ENCODE measurements at regions not wholly inside any gene's neighbourhood (a gene's known extent, or its start where the extent isn't known, plus 50 kb on each side); places are given as distances from the start of the nearest gene placed in this dataset.

- H3K4me3 ChIP-seq (ENCODE audit: control insufficient read depth in 1 of 2, extremely low read depth in 1 of 2, low read length in 1 of 2) = no peak overlapping the region
- no peaks in the 10 kb centered on the region for H3K4me1 ChIP-seq (ENCODE audit: control insufficient read depth in 1 of 2, extremely low read depth in 1 of 2, insufficient read depth in 2 of 2, low read length in 2 of 2)
- H3K4me1 Mint-ChIP-seq = no peaks in the 10 kb centered on the region
- POLR2A ChIA-PET = no interaction called here
- H3K27me3 Mint-ChIP-seq = no peaks in the 10 kb centered on the region
- CTCF ChIA-PET = interaction anchor here in 1 of 2 donors (0.6 kb wide), 1 partner anchor 517 kb away, joined by 4 read pairs; no protein-coding TSS in a partner anchor
- no peaks in the 10 kb centered on the region for H3K36me3 Mint-ChIP-seq
- H3K27ac ChIP-seq (ENCODE audit: low read length) = no peak overlapping the region
- no CpG with 5 or more reads among the region's 2 CpGs for WGBS (ENCODE audit: insufficient coverage)
- H3K36me3 ChIP-seq (ENCODE audit: control insufficient read depth in 2 of 2, extremely low read depth in 1 of 2, insufficient read depth in 1 of 2, low read length in 1 of 2) = no peaks in the 10 kb centered on the region
- peaks cover 0 to 16% (median 9%) of the 10 kb centered on the region in 3 donors for H3K9me3 Mint-ChIP-seq
- DNase-seq (no peak), ATAC-seq (replicated peaks in 1 of 4) (no peak)
- H3K4me3 Mint-ChIP-seq = no peak overlapping the region
- H3K27ac Mint-ChIP-seq = no peak overlapping the region
- no peaks in the 10 kb centered on the region for H3K9me3 ChIP-seq
- H3K27me3 ChIP-seq (replicated peaks in 1 of 2; ENCODE audit: control insufficient read depth in 2 of 2, extremely low read depth in 1 of 2, insufficient read depth in 2 of 2, low read length in 1 of 2) = no peaks in the 10 kb centered on the region
Measured at GRCh38 chr18:40678318-40678717, 1276.7 kb upstream of the PIK3C3 start.

- no peaks in the 10 kb centered on the region for H3K27me3 ChIP-seq (replicated peaks in 1 of 2; ENCODE audit: control insufficient read depth in 2 of 2, extremely low read depth in 1 of 2, insufficient read depth in 2 of 2, low read length in 1 of 2)
- H3K27ac Mint-ChIP-seq = no peak overlapping the region
- no peak overlapping the region for H3K27ac ChIP-seq (ENCODE audit: low read length)
- no peaks in the 10 kb centered on the region for H3K36me3 ChIP-seq (ENCODE audit: control insufficient read depth in 2 of 2, extremely low read depth in 1 of 2, insufficient read depth in 1 of 2, low read length in 1 of 2)
- DNase-seq (no peak), ATAC-seq (replicated peaks in 1 of 4) (no peak)
- ChIA-PET POLR2A (no interaction called here), CTCF (no interaction called here)
- H3K27me3 Mint-ChIP-seq = no peaks in the 10 kb centered on the region
- H3K9me3 ChIP-seq = no peaks in the 10 kb centered on the region
- no peak overlapping the region for H3K4me3 ChIP-seq (ENCODE audit: control insufficient read depth in 1 of 2, extremely low read depth in 1 of 2, low read length in 1 of 2)
- no CpG with 5 or more reads among the region's 1 CpG for WGBS (ENCODE audit: insufficient coverage)
- no peaks in the 10 kb centered on the region for H3K4me1 ChIP-seq (ENCODE audit: control insufficient read depth in 1 of 2, extremely low read depth in 1 of 2, insufficient read depth in 2 of 2, low read length in 2 of 2)
- no peaks in the 10 kb centered on the region for H3K36me3 Mint-ChIP-seq
- peaks cover 0 to 13% (median 8%) of the 10 kb centered on the region in 3 donors for H3K9me3 Mint-ChIP-seq
- H3K4me1 Mint-ChIP-seq = no peaks in the 10 kb centered on the region
- H3K4me3 Mint-ChIP-seq = no peak overlapping the region
Measured at GRCh38 chr18:40676668-40677067, 1278.4 kb upstream of the PIK3C3 start.

- H3K4me1 Mint-ChIP-seq = no peaks in the 10 kb centered on the region
- no peaks in the 10 kb centered on the region for H3K27me3 ChIP-seq (replicated peaks in 1 of 2; ENCODE audit: control insufficient read depth in 2 of 2, extremely low read depth in 1 of 2, insufficient read depth in 2 of 2, low read length in 1 of 2)
- no peaks in the 10 kb centered on the region for H3K36me3 ChIP-seq (ENCODE audit: control insufficient read depth in 2 of 2, extremely low read depth in 1 of 2, insufficient read depth in 1 of 2, low read length in 1 of 2)
- H3K9me3 Mint-ChIP-seq = peaks cover 6 to 19% (median 9%) of the 10 kb centered on the region in 3 donors
- no peaks in the 10 kb centered on the region for H3K4me1 ChIP-seq (ENCODE audit: control insufficient read depth in 1 of 2, extremely low read depth in 1 of 2, insufficient read depth in 2 of 2, low read length in 2 of 2)
- no peaks in the 10 kb centered on the region for H3K9me3 ChIP-seq
- ATAC-seq (replicated peaks in 1 of 4) (no peak), DNase-seq (no peak)
- H3K27ac ChIP-seq (ENCODE audit: low read length) = no peak overlapping the region
- H3K4me3 Mint-ChIP-seq = no peak overlapping the region
- ChIA-PET CTCF (no interaction called here), POLR2A (no interaction called here)
- no peaks in the 10 kb centered on the region for H3K27me3 Mint-ChIP-seq
- no peaks in the 10 kb centered on the region for H3K36me3 Mint-ChIP-seq
- WGBS (ENCODE audit: insufficient coverage) = no CpG with 5 or more reads among the region's 3 CpGs
- H3K4me3 ChIP-seq (ENCODE audit: control insufficient read depth in 1 of 2, extremely low read depth in 1 of 2, low read length in 1 of 2) = no peak overlapping the region
- H3K27ac Mint-ChIP-seq = no peak overlapping the region
Measured at GRCh38 chr18:40673150-40673549, 1281.9 kb upstream of the PIK3C3 start.

- H3K27me3 ChIP-seq (replicated peaks in 1 of 2; ENCODE audit: control insufficient read depth in 2 of 2, extremely low read depth in 1 of 2, insufficient read depth in 2 of 2, low read length in 1 of 2) = no peaks in the 10 kb centered on the region
- H3K36me3 ChIP-seq (ENCODE audit: control insufficient read depth in 2 of 2, extremely low read depth in 1 of 2, insufficient read depth in 1 of 2, low read length in 1 of 2) = no peaks in the 10 kb centered on the region
- DNase-seq (no peak), ATAC-seq (replicated peaks in 1 of 4) (no peak)
- H3K36me3 Mint-ChIP-seq = no peaks in the 10 kb centered on the region
- no peak overlapping the region for H3K27ac ChIP-seq (ENCODE audit: low read length)
- H3K27me3 Mint-ChIP-seq = no peaks in the 10 kb centered on the region
- no peaks in the 10 kb centered on the region for H3K4me1 Mint-ChIP-seq
- ChIA-PET POLR2A (no interaction called here), CTCF (no interaction called here)
- no peak overlapping the region for H3K4me3 Mint-ChIP-seq
- no CpG with 5 or more reads among the region's 4 CpGs for WGBS (ENCODE audit: insufficient coverage)
- no peaks in the 10 kb centered on the region for H3K9me3 ChIP-seq
- H3K27ac Mint-ChIP-seq = no peak overlapping the region
- H3K9me3 Mint-ChIP-seq = peaks cover 6 to 24% (median 12%) of the 10 kb centered on the region in 3 donors
- H3K4me1 ChIP-seq (ENCODE audit: control insufficient read depth in 1 of 2, extremely low read depth in 1 of 2, insufficient read depth in 2 of 2, low read length in 2 of 2) = no peaks in the 10 kb centered on the region
- no peak overlapping the region for H3K4me3 ChIP-seq (ENCODE audit: control insufficient read depth in 1 of 2, extremely low read depth in 1 of 2, low read length in 1 of 2)
Measured at GRCh38 chr18:40672590-40672989, 1282.4 kb upstream of the PIK3C3 start.

- H3K27ac ChIP-seq (ENCODE audit: low read length) = no peak overlapping the region
- no peaks in the 10 kb centered on the region for H3K4me1 ChIP-seq (ENCODE audit: control insufficient read depth in 1 of 2, extremely low read depth in 1 of 2, insufficient read depth in 2 of 2, low read length in 2 of 2)
- H3K9me3 ChIP-seq = no peaks in the 10 kb centered on the region
- no peaks in the 10 kb centered on the region for H3K36me3 ChIP-seq (ENCODE audit: control insufficient read depth in 2 of 2, extremely low read depth in 1 of 2, insufficient read depth in 1 of 2, low read length in 1 of 2)
- Mint-ChIP-seq H3K4me3 (no peak overlapping the region), H3K9me3 (peaks cover 6 to 30% (median 16%) of the 10 kb centered on the region in 3 donors), H3K36me3 (no peaks in the 10 kb centered on the region), H3K4me1 (no peaks in the 10 kb centered on the region), H3K27ac (no peak overlapping the region), H3K27me3 (no peaks in the 10 kb centered on the region)
- CTCF ChIA-PET = no interaction called here
- H3K27me3 ChIP-seq (replicated peaks in 1 of 2; ENCODE audit: control insufficient read depth in 2 of 2, extremely low read depth in 1 of 2, insufficient read depth in 2 of 2, low read length in 1 of 2) = no peaks in the 10 kb centered on the region
- 66% methylated on average over 2 of the region's 8 CpGs for WGBS (ENCODE audit: insufficient coverage)
- ATAC-seq (replicated peaks in 1 of 4) (no peak), DNase-seq (no peak)
- H3K4me3 ChIP-seq (ENCODE audit: control insufficient read depth in 1 of 2, extremely low read depth in 1 of 2, low read length in 1 of 2) = no peak overlapping the region
- POLR2A ChIA-PET = no interaction called here
Measured at GRCh38 chr18:40670668-40671375, 1284.2 kb upstream of the PIK3C3 start.

- peaks cover 11 to 27% (median 17%) of the 10 kb centered on the region in 3 donors for H3K9me3 Mint-ChIP-seq
- no peaks in the 10 kb centered on the region for H3K27me3 Mint-ChIP-seq
- ATAC-seq (replicated peaks in 1 of 4) = no peak
- no peak for DNase-seq
- no peaks in the 10 kb centered on the region for H3K4me1 Mint-ChIP-seq
- Histone ChIP-seq H3K4me3 (ENCODE audit: control insufficient read depth in 1 of 2, extremely low read depth in 1 of 2, low read length in 1 of 2) (no peak overlapping the region), H3K4me1 (ENCODE audit: control insufficient read depth in 1 of 2, extremely low read depth in 1 of 2, insufficient read depth in 2 of 2, low read length in 2 of 2) (no peaks in the 10 kb centered on the region), H3K9me3 (no peaks in the 10 kb centered on the region), H3K27ac (ENCODE audit: low read length) (no peak overlapping the region), H3K36me3 (ENCODE audit: control insufficient read depth in 2 of 2, extremely low read depth in 1 of 2, insufficient read depth in 1 of 2, low read length in 1 of 2) (no peaks in the 10 kb centered on the region), H3K27me3 (replicated peaks in 1 of 2; ENCODE audit: control insufficient read depth in 2 of 2, extremely low read depth in 1 of 2, insufficient read depth in 2 of 2, low read length in 1 of 2) (no peaks in the 10 kb centered on the region)
- H3K4me3 Mint-ChIP-seq = no peak overlapping the region
- CTCF ChIA-PET = no interaction called here
- POLR2A ChIA-PET = no interaction called here
- H3K27ac Mint-ChIP-seq = no peak overlapping the region
- 92% methylated on average over 2 of the region's 16 CpGs for WGBS (ENCODE audit: insufficient coverage)
- H3K36me3 Mint-ChIP-seq = no peaks in the 10 kb centered on the region
Measured at GRCh38 chr18:40662898-40663437, 1292.1 kb upstream of the PIK3C3 start.

All from T-cell (primary cell).